ENCODE measurements at regions not wholly inside any gene's neighbourhood (a gene's known extent, or its start where the extent isn't known, plus 50 kb on each side); places are given as distances from the start of the nearest gene placed in this dataset.

GRCh38 chr1:224850446-224850845, 79.0 kb upstream of the DNAH14 start:
- FAIRE-seq: no peak

- no peak for FAIRE-seq
These were observed 78.1 kb upstream of the DNAH14 start for GRCh38 chr1:224851210-224851847.

GRCh38 chr1:224851848-224852261, 77.6 kb upstream of the DNAH14 start:
- no peak for FAIRE-seq

GRCh38 chr1:224852901-224853568, 76.4 kb upstream of the DNAH14 start:
- FAIRE-seq: peak; percentile 85

- no peak for FAIRE-seq
These were observed 72.5 kb upstream of the DNAH14 start for GRCh38 chr1:224856973-224857372.

GRCh38 chr1:224859651-224860050, 69.8 kb upstream of the DNAH14 start:
- FAIRE-seq: no peak

GRCh38 chr1:224860488-224861338, 68.8 kb upstream of the DNAH14 start:
- no peak for FAIRE-seq

- no peak for FAIRE-seq
These were observed 68.1 kb upstream of the DNAH14 start for GRCh38 chr1:224861339-224861716.

- FAIRE-seq: no peak
These were observed 66.0 kb upstream of the DNAH14 start for GRCh38 chr1:224863486-224863885.

- no peak for FAIRE-seq
These were observed 65.5 kb upstream of the DNAH14 start for GRCh38 chr1:224864006-224864405.

- FAIRE-seq: no peak
These were observed 64.0 kb upstream of the DNAH14 start for GRCh38 chr1:224865510-224865909.

GRCh38 chr1:224866940-224867339, 62.5 kb upstream of the DNAH14 start:
- FAIRE-seq: no peak

GRCh38 chr1:224867715-224868114, 61.8 kb upstream of the DNAH14 start:
- FAIRE-seq: no peak

- FAIRE-seq: no peak
These were observed 56.5 kb upstream of the DNAH14 start for GRCh38 chr1:224872832-224873433.

GRCh38 chr1:224873434-224874369, 55.8 kb upstream of the DNAH14 start:
- no peak for FAIRE-seq

- FAIRE-seq: no peak
These were observed 54.7 kb upstream of the DNAH14 start for GRCh38 chr1:224874775-224875174.

- FAIRE-seq: no peak
These were observed 50.2 kb upstream of the DNAH14 start for GRCh38 chr1:224879162-224879803.
